ENCODE measurements at regions not wholly inside any gene's neighbourhood (a gene's known extent, or its start where the extent isn't known, plus 50 kb on each side); places are given as distances from the start of the nearest gene placed in this dataset.
"Not testable (repeated sequence)": the region's sequence is repeated elsewhere in the genome, so short reads cannot be mapped to it uniquely, and the experiment has no call there.

- DNase-seq = no peak
Measured at GRCh38 chrX:63458981-63459380, 107.8 kb upstream of the SPIN4 start.

DNA sequence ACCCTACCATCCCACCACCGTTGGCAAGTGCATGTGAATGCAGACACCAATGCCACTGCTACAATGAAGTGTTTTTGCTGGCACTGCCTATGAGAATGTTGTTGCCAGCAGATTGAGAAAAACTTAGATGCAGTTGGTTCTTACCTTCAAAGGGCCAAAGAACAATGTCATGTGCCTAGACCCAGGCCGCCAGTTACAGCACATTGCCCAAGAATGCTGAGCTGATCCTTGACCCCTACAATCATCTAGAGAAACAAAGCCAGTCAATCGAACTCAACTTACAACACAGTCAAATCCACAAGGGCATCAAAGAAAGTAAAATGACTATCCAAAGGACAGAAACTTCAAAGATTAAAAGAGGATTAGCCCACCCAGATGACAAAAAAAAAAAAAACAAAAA, 102.4 kb upstream of the SPIN4 start:
- DNase-seq = no peak

DNA sequence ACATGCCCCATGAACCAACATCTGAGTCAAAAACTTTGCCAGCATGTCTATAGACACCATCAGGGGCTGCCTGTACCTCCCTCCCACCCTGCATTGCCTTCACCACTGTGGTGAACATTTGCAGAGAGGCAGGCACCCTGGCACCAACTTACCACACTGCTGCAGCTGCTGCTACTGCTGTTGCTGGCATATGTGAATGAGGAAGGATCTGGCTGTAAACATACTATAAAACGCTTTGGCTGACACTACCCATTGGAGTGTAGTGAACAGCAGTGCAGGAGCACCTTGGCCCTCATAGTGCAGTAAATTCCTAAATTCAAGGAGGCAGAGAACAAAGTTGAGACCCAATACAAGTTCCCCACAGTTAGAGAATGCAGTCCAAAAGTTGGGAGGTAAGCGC, 90.6 kb upstream of the SPIN4 start:
- no peak for DNase-seq

DNA sequence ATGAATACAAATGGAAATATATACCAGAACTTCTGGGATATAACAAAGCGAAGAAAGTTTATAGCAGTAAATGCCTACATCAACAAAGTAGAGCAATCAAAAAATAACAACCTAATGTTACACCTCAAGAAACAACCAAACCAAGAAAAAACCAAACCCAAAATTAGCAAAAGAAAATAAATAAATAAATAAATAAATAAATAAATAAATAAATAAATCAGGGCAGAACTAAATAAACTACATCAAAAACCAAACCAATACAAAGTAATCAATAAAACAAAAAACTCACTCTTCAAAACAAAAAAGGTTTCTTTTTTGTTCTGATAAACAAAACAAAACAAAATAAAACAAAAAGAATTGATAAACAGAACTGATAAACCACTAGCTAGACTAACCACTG, 88.4 kb upstream of the SPIN4 start:
- DNase-seq = no peak

DNA sequence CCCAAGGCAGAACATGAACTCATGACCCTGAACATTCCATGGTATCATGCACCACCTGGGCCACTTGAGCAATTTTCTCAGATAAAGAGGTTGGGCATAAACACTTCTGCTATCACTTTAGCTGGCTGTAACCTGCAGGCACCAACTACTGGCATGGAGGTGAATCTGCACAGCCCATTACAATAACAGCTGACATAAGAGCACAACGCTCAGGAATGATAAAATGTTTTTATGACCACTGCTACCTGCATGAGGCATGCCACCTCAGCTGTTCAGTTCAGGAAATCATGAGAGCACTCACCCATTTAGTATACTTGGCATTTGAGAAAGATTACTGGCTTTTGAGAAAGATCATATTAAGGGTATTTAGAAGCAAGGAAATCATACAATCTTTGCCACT, 85.7 kb upstream of the SPIN4 start:
- DNase-seq = no peak

DNA sequence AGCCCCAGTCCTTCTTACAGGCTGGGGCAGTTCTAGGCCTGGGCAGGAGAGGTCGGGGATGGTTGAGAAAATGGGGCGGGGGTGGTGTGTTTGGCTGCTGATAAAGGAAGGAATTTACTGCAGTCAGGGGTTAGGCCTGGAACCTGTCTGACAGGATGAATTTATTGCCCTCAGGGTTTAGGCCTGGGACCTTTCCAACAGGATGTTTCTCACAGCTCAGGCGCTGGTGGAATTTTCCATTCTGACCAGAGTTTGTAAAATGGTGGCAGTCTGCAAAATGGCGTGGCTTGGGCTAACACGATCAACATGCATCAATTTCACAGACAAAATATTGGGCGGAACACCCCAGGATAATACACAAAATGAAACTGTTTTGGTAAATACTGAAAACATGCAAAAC, 83.5 kb upstream of the SPIN4 start:
- DNase-seq = no peak

- DNase-seq = no peak
Measured at GRCh38 chrX:63434206-63434605, 83.1 kb upstream of the SPIN4 start.

GRCh38 chrX:63430026-63430425, 78.9 kb upstream of the SPIN4 start:
- DNase-seq = no peak

GRCh38 chrX:63428348-63428747, 77.2 kb upstream of the SPIN4 start:
- DNase-seq = no peak

DNA sequence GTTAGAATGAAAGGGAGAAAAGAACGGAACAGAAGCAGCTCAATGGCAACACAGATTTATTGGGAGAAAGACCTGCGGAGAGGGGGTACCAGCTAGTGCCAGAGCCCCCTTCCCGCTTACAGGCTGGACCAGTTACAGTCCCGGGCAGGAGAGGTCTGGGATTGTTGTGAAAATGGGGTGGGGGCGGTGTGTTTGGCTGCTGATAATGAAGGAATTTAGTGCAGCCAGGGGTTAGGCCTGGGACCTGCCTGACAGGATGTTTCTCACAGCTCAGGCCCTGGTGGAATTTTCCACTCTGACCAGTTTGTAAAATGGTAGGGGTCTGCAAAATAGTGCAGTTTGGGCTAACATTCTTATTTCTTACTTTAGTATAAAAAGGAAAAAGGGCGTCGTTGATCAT, 75.4 kb upstream of the SPIN4 start:
- no peak for DNase-seq

DNA sequence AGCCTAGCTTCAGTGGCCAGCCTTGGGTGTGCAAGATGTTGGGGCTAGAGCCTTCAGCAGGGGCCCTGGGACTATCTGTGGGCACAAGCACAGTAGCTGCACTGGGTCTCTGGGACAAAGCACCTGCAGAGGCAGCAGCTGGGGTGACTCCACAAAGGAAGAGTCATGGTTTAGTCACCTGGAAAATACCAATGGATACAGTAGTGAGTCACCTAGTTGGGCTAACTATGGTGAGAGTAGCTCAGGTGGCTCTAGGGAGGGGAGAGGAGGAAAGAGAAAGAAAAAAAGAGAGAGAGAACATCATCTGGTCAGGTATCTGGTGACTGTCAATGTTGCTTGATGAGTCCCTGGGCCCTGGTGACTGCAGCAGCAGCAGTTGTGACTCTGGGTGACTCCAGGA, 72.9 kb upstream of the SPIN4 start:
- DNase-seq = no peak

DNA sequence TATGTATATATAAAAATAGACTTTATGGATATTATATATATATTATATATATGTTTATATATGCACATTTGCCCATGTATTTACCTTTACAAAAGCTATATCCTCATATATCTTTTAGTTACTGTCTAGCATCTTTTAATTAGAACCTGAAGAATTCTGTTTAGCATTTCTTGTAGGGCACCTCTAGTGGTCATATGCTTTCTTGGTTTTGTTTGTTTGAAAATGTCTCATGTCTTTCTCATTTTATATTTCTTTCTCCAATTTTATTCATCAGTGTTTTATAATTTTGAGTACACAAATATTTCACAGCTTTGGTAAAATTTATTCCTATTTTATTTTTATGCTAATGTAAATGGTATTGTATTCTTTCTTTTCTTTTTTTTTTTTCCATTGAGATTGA, 70.3 kb upstream of the SPIN4 start:
- DNase-seq = no peak

DNA sequence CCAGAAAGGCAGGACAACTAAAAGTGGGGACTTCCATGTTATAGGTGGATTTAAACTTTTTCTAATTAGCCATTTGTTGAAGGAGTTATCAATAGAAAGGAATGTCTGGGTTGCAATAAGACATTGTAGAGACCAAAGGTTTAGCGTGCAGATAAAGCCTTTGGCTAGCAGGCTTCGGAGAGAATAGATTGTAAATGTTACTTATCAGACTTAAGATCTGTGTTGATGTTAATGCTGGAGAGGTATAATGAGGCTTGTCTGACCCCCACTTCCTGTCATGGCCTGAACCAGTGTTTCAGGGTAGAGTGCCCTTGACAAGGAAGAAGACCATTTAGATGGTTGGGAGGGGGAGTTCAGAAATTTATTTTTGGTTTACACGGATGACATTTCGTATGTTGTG, 67.1 kb upstream of the SPIN4 start:
- no peak for DNase-seq

- DNase-seq = no peak
Measured at GRCh38 chrX:63417649-63418048, 66.5 kb upstream of the SPIN4 start.

DNA sequence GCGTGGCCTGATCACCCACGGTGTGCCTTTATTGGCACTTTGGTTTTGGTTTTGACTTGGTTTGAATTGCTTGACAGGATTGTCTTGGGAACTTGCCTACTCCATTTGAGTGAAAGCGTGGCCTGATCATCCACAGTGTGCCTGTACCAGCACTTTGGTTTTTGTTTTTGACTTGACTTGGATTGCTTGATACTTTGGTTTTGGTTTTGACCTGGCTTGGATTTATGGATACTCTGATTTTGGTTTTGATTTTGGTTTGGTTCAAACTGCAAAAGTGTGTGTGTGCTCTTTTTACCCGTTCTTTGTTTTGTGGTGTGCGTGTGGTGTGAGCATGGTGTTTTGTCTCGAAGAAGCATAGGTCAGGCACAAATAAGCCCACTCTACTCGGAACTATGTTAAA, 58.8 kb upstream of the SPIN4 start:
- DNase-seq = not testable (repeated sequence)

- no peak for DNase-seq
Measured at GRCh38 chrX:63408050-63408449, 56.9 kb upstream of the SPIN4 start.

GRCh38 chrX:63404332-63404731, 53.2 kb upstream of the SPIN4 start:
- DNase-seq = no peak

DNA sequence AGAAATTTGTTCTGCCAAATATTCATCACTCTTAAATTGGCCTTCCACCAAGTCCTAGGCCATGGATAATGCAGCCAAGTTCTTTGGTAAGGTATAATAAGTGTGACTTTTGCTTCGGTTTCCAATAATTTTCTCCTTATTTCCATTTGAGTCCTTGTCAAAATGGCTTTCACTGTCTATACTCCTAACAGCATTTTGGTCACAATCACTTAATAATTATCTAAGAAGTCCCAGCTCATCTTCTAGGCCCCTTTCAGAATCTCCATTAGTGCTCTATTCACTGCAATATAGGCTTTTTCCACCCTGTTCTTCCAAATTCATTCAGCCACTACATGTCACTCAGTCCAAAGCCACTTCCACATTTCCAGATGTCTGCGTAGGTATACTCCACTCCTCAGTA, 51.0 kb upstream of the SPIN4 start:
- no peak for DNase-seq
